ENCODE measurements at regions not wholly inside any gene's neighbourhood (a gene's known extent, or its start where the extent isn't known, plus 50 kb on each side); places are given as distances from the start of the nearest gene placed in this dataset.

- DNase-seq (no peak), ATAC-seq (no peak)
- H3K27ac ChIP-seq: no peak overlapping the region
- intact Hi-C loops (cut with DNase I; ENCODE audit: low total_unique reads): no loop called here
- TF ChIP-seq POLR2A (IDR thresholded peaks at IDR 0.05): no peak
- no peaks in the 10 kb centered on the region for H3K9me3 ChIP-seq
- peaks cover 3 to 10% of the 10 kb centered on the region in 2 donors for H3K4me1 ChIP-seq
- no peak overlapping the region for H3K4me3 ChIP-seq
- H3K27me3 ChIP-seq: no peaks in the 10 kb centered on the region
- no peaks in the 10 kb centered on the region for H3K36me3 ChIP-seq
- in situ Hi-C loops (cut with MboI; ENCODE audit: low sequenced_read_pairs in 4 of 4): no loop called here
These were observed 169.5 kb upstream of the NTF3 start for GRCh38 chr12:5262450-5262849.

GRCh38 chr12:5262885-5263284, 169.0 kb upstream of the NTF3 start:
- DNase-seq (no peak), ATAC-seq (no peak)
- Histone ChIP-seq H3K4me3 (no peak overlapping the region), H3K9me3 (no peaks in the 10 kb centered on the region), H3K36me3 (no peaks in the 10 kb centered on the region), H3K27ac (no peak overlapping the region), H3K27me3 (no peaks in the 10 kb centered on the region), H3K4me1 (peaks cover 3 to 10% of the 10 kb centered on the region in 2 donors)
- in situ Hi-C loops (cut with MboI; ENCODE audit: low sequenced_read_pairs in 4 of 4): no loop called here
- intact Hi-C loops (cut with DNase I; ENCODE audit: low total_unique reads): no loop called here
- no peak for TF ChIP-seq POLR2A (IDR thresholded peaks at IDR 0.05)
- TF ChIP-seq, protein P1, sequence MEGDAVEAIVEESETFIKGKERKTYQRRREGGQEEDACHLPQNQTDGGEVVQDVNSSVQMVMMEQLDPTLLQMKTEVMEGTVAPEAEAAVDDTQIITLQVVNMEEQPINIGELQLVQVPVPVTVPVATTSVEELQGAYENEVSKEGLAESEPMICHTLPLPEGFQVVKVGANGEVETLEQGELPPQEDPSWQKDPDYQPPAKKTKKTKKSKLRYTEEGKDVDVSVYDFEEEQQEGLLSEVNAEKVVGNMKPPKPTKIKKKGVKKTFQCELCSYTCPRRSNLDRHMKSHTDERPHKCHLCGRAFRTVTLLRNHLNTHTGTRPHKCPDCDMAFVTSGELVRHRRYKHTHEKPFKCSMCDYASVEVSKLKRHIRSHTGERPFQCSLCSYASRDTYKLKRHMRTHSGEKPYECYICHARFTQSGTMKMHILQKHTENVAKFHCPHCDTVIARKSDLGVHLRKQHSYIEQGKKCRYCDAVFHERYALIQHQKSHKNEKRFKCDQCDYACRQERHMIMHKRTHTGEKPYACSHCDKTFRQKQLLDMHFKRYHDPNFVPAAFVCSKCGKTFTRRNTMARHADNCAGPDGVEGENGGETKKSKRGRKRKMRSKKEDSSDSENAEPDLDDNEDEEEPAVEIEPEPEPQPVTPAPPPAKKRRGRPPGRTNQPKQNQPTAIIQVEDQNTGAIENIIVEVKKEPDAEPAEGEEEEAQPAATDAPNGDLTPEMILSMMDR (IDR thresholded peaks at IDR 0.05 in 4 of 5, conservative IDR thresholded peaks at IDR 0.05 in 1 of 5): no peak

- H3K36me3 ChIP-seq: no peaks in the 10 kb centered on the region
- no peaks in the 10 kb centered on the region for H3K9me3 ChIP-seq
- no peaks in the 10 kb centered on the region for H3K27me3 ChIP-seq
- intact Hi-C loops (cut with DNase I; ENCODE audit: low total_unique reads): no loop called here
- TF ChIP-seq, protein P1 (IDR thresholded peaks at IDR 0.05 in 4 of 5, conservative IDR thresholded peaks at IDR 0.05 in 1 of 5): no peak
- no peak for TF ChIP-seq POLR2A (IDR thresholded peaks at IDR 0.05)
- no peak overlapping the region for H3K27ac ChIP-seq
- DNase-seq (no peak), ATAC-seq (no peak)
- no peak overlapping the region for H3K4me3 ChIP-seq
- peaks cover 0 to 10% of the 10 kb centered on the region in 2 donors for H3K4me1 ChIP-seq
- in situ Hi-C loops (cut with MboI; ENCODE audit: low sequenced_read_pairs in 4 of 4): no loop called here
These were observed 167.9 kb upstream of the NTF3 start for GRCh38 chr12:5264006-5264405.

DNA sequence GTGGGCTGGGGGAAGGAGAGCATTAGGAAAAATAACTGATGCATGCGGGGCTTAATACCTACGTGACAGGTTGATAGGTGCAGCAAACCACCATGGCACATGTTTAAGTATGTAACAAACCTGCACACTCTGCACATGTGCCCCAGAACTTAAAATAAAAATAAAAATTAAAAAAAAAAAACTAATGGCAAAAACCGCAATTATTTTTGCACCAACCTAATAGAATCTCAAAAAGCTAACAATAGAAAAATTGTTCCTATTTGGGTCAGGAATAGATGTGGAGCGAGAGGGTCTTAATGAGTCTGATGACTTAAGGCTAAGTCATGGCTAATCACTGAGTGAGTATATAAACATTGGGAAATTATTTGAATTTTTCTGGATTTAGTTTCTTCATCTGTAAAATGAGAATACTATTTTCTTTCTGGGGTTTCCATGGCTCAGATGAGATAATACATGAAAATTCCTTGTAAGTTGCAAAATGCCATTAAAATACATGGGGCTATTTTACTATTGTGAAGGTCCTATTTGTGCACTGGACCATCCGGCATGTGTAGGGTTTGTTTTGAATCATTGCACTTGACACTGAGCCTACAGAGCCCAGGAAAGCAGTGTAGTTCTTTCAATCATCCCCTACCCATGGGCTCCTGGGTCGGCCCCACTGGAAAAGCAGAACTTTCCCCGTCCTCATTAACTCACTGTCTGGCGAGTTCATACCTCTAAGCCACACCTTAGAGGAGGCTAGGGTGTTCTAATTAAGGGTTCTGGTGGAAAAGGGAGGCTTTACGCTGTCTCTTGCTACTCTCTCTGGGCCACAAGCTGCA, 164.1 kb upstream of the NTF3 start:
- no peaks in the 10 kb centered on the region for H3K36me3 ChIP-seq
- H3K9me3 ChIP-seq: no peaks in the 10 kb centered on the region
- DNase-seq (no peak), ATAC-seq (no peak)
- intact Hi-C loops (cut with DNase I; ENCODE audit: low total_unique reads) (no loop called here), in situ Hi-C loops (cut with MboI; ENCODE audit: low sequenced_read_pairs in 4 of 4) (no loop called here)
- H3K4me3 ChIP-seq: no peak overlapping the region
- no peak overlapping the region for H3K27ac ChIP-seq
- peaks cover 0 to under 1% of the 10 kb centered on the region in 2 donors for H3K4me1 ChIP-seq
- no peaks in the 10 kb centered on the region for H3K27me3 ChIP-seq
- TF ChIP-seq, protein P1 (IDR thresholded peaks at IDR 0.05 in 4 of 5, conservative IDR thresholded peaks at IDR 0.05 in 1 of 5): no peak
- TF ChIP-seq POLR2A (IDR thresholded peaks at IDR 0.05): no peak

DNA sequence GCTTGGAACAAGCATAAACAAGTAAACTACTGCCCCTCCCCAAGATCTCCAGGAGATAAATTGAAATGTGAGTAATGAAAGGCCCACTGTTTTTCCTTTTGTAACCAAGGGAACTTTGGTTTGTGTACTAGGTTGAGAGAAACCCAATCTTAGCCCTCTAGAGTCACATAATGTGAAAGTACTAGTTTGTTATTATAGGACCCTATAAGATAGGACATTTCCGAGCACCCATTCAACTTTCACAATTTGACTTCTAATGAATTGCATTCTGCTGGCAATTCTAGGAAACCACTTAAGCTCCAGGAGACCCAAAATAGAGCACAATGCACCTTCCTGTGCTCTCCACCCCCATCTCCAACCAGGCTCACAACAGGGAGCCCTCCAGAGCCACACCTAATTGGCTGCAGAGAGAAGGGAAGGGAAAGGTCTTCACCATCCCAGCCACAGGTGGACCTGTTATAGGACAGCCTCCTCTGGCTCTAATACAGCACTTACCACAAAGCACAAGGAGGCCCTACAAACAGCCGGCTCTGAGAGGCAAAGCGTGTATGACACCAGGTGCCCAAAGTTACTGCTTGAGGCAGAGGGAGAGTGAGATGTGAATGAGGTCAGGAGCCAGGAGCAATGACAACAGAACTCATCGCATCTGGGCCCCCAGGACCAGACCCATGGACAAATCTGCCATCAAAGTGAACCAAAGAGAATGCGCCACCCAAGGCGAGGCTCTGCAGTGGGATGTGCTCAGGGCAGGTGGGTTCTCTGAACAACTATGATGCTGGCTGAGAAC, 163.3 kb upstream of the NTF3 start:
- in situ Hi-C loops (cut with MboI; ENCODE audit: low sequenced_read_pairs in 4 of 4): no loop called here
- H3K4me1 ChIP-seq: no peaks in the 10 kb centered on the region
- TF ChIP-seq, protein P1 (IDR thresholded peaks at IDR 0.05 in 4 of 5, conservative IDR thresholded peaks at IDR 0.05 in 1 of 5): no peak
- no peak for TF ChIP-seq POLR2A (IDR thresholded peaks at IDR 0.05)
- H3K9me3 ChIP-seq: no peaks in the 10 kb centered on the region
- no peak overlapping the region for H3K4me3 ChIP-seq
- no peak overlapping the region for H3K27ac ChIP-seq
- intact Hi-C loops (cut with DNase I; ENCODE audit: low total_unique reads): no loop called here
- ATAC-seq: no peak
- H3K36me3 ChIP-seq: no peaks in the 10 kb centered on the region
- DNase-seq: no peak
- H3K27me3 ChIP-seq: no peaks in the 10 kb centered on the region

All from gastrocnemius medialis (tissue), 4 donors.